Glutamatergic neuron (in vitro differentiated cells): ENCODE measurements at regions not wholly inside any gene's neighbourhood (a gene's known extent, or its start where the extent isn't known, plus 50 kb on each side); places are given as distances from the start of the nearest gene placed in this dataset.

Experiments
- DNase-seq: peaks from one replicate; pipeline ENCODE4 v3.0.0; 2022
- H3K27ac Mint-ChIP-seq: one replicate; pipeline ENCODE4 v1.8.0; 2020; ENCODE audit warnings: mild to moderate bottlenecking, mixed read lengths, inconsistent platforms; ENCODE audit not compliant: unreplicated experiment
- H3K27me3 Mint-ChIP-seq: one replicate; pipeline ENCODE4 v1.8.0; 2020; ENCODE audit warnings: mild to moderate bottlenecking, moderate library complexity, mixed read lengths, inconsistent platforms; ENCODE audit not compliant: unreplicated experiment
- H3K36me3 Mint-ChIP-seq: one replicate; pipeline ENCODE4 v1.8.0; 2020; ENCODE audit warnings: mild to moderate bottlenecking, mixed read lengths, inconsistent platforms; ENCODE audit not compliant: unreplicated experiment
- H3K4me1 Mint-ChIP-seq: one replicate; pipeline ENCODE4 v1.8.0; 2020; ENCODE audit warnings: mild to moderate bottlenecking, low read depth, mixed read lengths, inconsistent platforms; ENCODE audit not compliant: unreplicated experiment
- H3K4me3 Mint-ChIP-seq: one replicate; pipeline ENCODE4 v1.8.0; 2020; ENCODE audit warnings: mild to moderate bottlenecking, mixed read lengths, inconsistent platforms; ENCODE audit not compliant: unreplicated experiment
- H3K9me3 Mint-ChIP-seq: one replicate; pipeline ENCODE4 v1.8.0; 2020; ENCODE audit warnings: mild to moderate bottlenecking, moderate library complexity, mixed read lengths, inconsistent platforms; ENCODE audit not compliant: unreplicated experiment
- CTCF ChIP-seq: fragments of 200-600 bp; sonication (generic); IDR thresholded peaks from one replicate; pipeline ENCODE4 v1.5.0; 2021; ENCODE audit not compliant: partially characterized antibody, unreplicated experiment

GRCh38 chr10:107829161-107829560, 664.7 kb upstream of the SORCS1 start:
- H3K36me3 Mint-ChIP-seq = no peaks in the 10 kb centered on the region
- no peaks in the 10 kb centered on the region for H3K4me1 Mint-ChIP-seq
- H3K27me3 Mint-ChIP-seq = no peaks in the 10 kb centered on the region
- H3K4me3 Mint-ChIP-seq = no peak overlapping the region
- no peak for DNase-seq
- no peak for TF ChIP-seq CTCF
- H3K27ac Mint-ChIP-seq = no peak overlapping the region
- no peaks in the 10 kb centered on the region for H3K9me3 Mint-ChIP-seq

DNA sequence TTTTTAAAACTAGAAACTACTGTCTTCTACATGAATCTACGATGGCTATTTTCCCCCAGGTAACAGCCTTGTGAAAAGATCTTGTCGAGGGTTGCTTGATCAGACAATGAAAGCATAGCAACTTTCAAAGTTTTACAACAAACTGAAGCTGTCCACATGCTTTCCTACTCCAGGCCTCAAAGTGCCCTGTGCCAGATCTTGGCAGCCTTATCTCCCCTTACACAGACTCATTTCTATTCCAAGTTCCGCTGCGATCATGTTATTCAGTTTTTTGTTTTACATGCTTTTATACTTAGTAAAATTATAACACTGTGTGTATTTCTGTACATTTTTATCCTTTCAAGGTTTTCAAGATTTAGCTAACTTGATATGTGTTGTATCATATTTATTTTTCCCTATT, 661.7 kb upstream of the SORCS1 start:
- no peaks in the 10 kb centered on the region for H3K9me3 Mint-ChIP-seq
- DNase-seq = no peak
- no peaks in the 10 kb centered on the region for H3K27me3 Mint-ChIP-seq
- no peak overlapping the region for H3K4me3 Mint-ChIP-seq
- H3K27ac Mint-ChIP-seq = no peak overlapping the region
- no peak for TF ChIP-seq CTCF
- no peaks in the 10 kb centered on the region for H3K36me3 Mint-ChIP-seq
- H3K4me1 Mint-ChIP-seq = no peaks in the 10 kb centered on the region

GRCh38 chr10:107814865-107815487, 650.5 kb upstream of the SORCS1 start:
- no peaks in the 10 kb centered on the region for H3K9me3 Mint-ChIP-seq
- peak; percentile 59 for TF ChIP-seq CTCF
- peaks cover 2% of the 10 kb centered on the region for H3K27me3 Mint-ChIP-seq
- peak; percentile 68 for DNase-seq
- peaks cover 14% of the 10 kb centered on the region for H3K4me1 Mint-ChIP-seq
- no peaks in the 10 kb centered on the region for H3K36me3 Mint-ChIP-seq
- H3K27ac Mint-ChIP-seq = no peak overlapping the region
- H3K4me3 Mint-ChIP-seq = no peak overlapping the region

- DNase-seq = no peak
- TF ChIP-seq CTCF = no peak
- Mint-ChIP-seq H3K4me3 (no peak overlapping the region), H3K27me3 (no peaks in the 10 kb centered on the region), H3K9me3 (no peaks in the 10 kb centered on the region), H3K4me1 (peaks cover 7% of the 10 kb centered on the region), H3K36me3 (no peaks in the 10 kb centered on the region), H3K27ac (no peak overlapping the region)
Measured at GRCh38 chr10:107813451-107814162, 649.1 kb upstream of the SORCS1 start.

DNA sequence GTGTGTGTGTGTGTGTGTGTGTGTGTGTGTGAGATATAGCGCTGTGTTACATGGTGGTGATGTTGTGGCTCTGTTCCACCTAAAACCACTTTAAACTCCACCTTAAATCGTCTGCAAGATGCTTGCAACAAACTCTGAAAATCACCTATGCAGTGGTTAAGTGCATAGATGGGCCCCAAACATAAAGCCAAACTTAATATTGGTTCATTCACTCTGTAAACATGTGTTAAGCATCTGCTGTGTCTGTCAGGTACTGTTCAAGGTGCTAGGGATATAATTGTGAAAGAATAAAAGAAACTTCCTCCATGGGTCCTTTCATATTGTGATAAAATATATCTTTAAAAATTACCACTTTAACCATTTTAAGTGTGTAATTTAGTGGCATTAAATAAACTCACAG, 645.4 kb upstream of the SORCS1 start:
- Mint-ChIP-seq H3K27me3 (no peaks in the 10 kb centered on the region), H3K4me3 (no peak overlapping the region), H3K27ac (no peak overlapping the region), H3K36me3 (no peaks in the 10 kb centered on the region), H3K9me3 (no peaks in the 10 kb centered on the region), H3K4me1 (peaks cover 7% of the 10 kb centered on the region)
- TF ChIP-seq CTCF = no peak
- no peak for DNase-seq
